Left ventricle myocardium inferior (tissue), 1 donor: ENCODE measurements at regions not wholly inside any gene's neighbourhood (a gene's known extent, or its start where the extent isn't known, plus 50 kb on each side); places are given as distances from the start of the nearest gene placed in this dataset.
A peak's percentile ranks its signal among the peaks of the same experiment; 100 is the strongest.

Source experiments
- DNase-seq: peaks from one replicate; pipeline ENCODE4 v3.0.0-alpha.2; 2020
- H3K27ac ChIP-seq: fragments of 200-600 bp; replicated peaks from 2 replicates; pipeline ENCODE4 v1.8.0; 2021
- H3K27me3 ChIP-seq: fragments of 200-600 bp; 2 replicates; pipeline ENCODE4 v1.8.0; 2021; ENCODE audit warnings: low read depth
- H3K36me3 ChIP-seq: fragments of 200-600 bp; 2 replicates; pipeline ENCODE4 v1.8.0; 2021
- H3K4me1 ChIP-seq: fragments of 200-600 bp; 2 replicates; pipeline ENCODE4 v1.8.0; 2021
- H3K4me3 ChIP-seq: fragments of 200-600 bp; 2 replicates; pipeline ENCODE4 v1.8.0; 2021; ENCODE audit warnings: mild to moderate bottlenecking, moderate library complexity
- H3K9me3 ChIP-seq: fragments of 200-600 bp; replicated peaks from 2 replicates; pipeline ENCODE4 v1.8.0; 2021
- CTCF ChIP-seq: fragments of 200-600 bp; IDR thresholded peaks from 2 replicates; pipeline ENCODE4 v1.8.0; 2021; ENCODE audit warnings: antibody characterized with exemption, mild to moderate bottlenecking, borderline replicate concordance
- intact Hi-C: fragments of 100-400 bp; cut with micrococcal nuclease; formaldehyde crosslinking; loops from one replicate; pipeline ENCODE4 v1.11.0; 2022
- donor health status: DM: no; HTN: yes; CAD: no; lungs with severe emphysema.

GRCh38 chr5:68873198-68873597 lies 220.6 kb upstream of the SLC30A5 start:
- no peak overlapping the region for H3K27ac ChIP-seq
- DNase-seq = no peak
- intact Hi-C loops = no loop called here

GRCh38 chr5:68875351-68875750 lies 218.5 kb upstream of the SLC30A5 start:
- no peak overlapping the region for H3K4me3 ChIP-seq
- no peak overlapping the region for H3K27ac ChIP-seq
- no peaks in the 10 kb centered on the region for H3K9me3 ChIP-seq
- H3K4me1 ChIP-seq = no peaks in the 10 kb centered on the region
- no peak for TF ChIP-seq CTCF
- no peaks in the 10 kb centered on the region for H3K27me3 ChIP-seq
- DNase-seq = no peak
- intact Hi-C loops = no loop called here
- H3K36me3 ChIP-seq = no peaks in the 10 kb centered on the region

More at GRCh38 chr5:68873198-68873597, 220.6 kb upstream of the SLC30A5 start:
- H3K4me3 ChIP-seq = no peak overlapping the region
- H3K4me1 ChIP-seq = no peaks in the 10 kb centered on the region
- H3K36me3 ChIP-seq = no peaks in the 10 kb centered on the region
- no peaks in the 10 kb centered on the region for H3K9me3 ChIP-seq
- no peak for TF ChIP-seq CTCF
- no peaks in the 10 kb centered on the region for H3K27me3 ChIP-seq

GRCh38 chr5:68883436-68883835 lies 210.4 kb upstream of the SLC30A5 start:
- TF ChIP-seq CTCF = no peak
- intact Hi-C loops = no loop called here
- Histone ChIP-seq H3K27ac (no peak overlapping the region), H3K36me3 (no peaks in the 10 kb centered on the region), H3K4me1 (no peaks in the 10 kb centered on the region), H3K9me3 (no peaks in the 10 kb centered on the region), H3K4me3 (no peak overlapping the region), H3K27me3 (no peaks in the 10 kb centered on the region)
- no peak for DNase-seq

GRCh38 chr5:68884144-68884754 lies 209.6 kb upstream of the SLC30A5 start:
- Histone ChIP-seq H3K9me3 (no peaks in the 10 kb centered on the region), H3K36me3 (no peaks in the 10 kb centered on the region), H3K27me3 (no peaks in the 10 kb centered on the region), H3K4me1 (no peaks in the 10 kb centered on the region), H3K4me3 (no peak overlapping the region), H3K27ac (no peak overlapping the region)
- TF ChIP-seq CTCF = no peak
- intact Hi-C loops = no loop called here
- DNase-seq = no peak

- intact Hi-C loops = no loop called here
- Histone ChIP-seq H3K9me3 (no peaks in the 10 kb centered on the region), H3K27me3 (no peaks in the 10 kb centered on the region), H3K27ac (no peak overlapping the region), H3K4me1 (no peaks in the 10 kb centered on the region), H3K4me3 (no peak overlapping the region), H3K36me3 (no peaks in the 10 kb centered on the region)
- no peak for DNase-seq
- TF ChIP-seq CTCF = peak; percentile 44
Observed at GRCh38 chr5:68884883-68885282, 208.9 kb upstream of the SLC30A5 start.
